Neural cell (in vitro differentiated cells): ENCODE measurements at regions not wholly inside any gene's neighbourhood (a gene's known extent, or its start where the extent isn't known, plus 50 kb on each side); places are given as distances from the start of the nearest gene placed in this dataset.

Experiments
- H2AFZ ChIP-seq: fragments of 200-600, 300-800 bp; sonication (generic), shearing (Covaris generic); 2 replicates; pipeline ENCODE4 v1.6.0; 2014; ENCODE audit warnings: low read depth, mild to moderate bottlenecking, antibody characterized with exemption, low read length, moderate library complexity
- H3F3A ChIP-seq: fragments of 200-600 bp; shearing (Covaris generic); 2 replicates; pipeline ENCODE4 v1.6.1; 2016; ENCODE audit warnings: mild to moderate bottlenecking, moderate library complexity, mixed read lengths, antibody characterized with exemption, low read length; ENCODE audit not compliant: insufficient read depth, poor library complexity, severe bottlenecking
- H3K27ac ChIP-seq: fragments of 200-600, 300-800 bp; sonication (generic), shearing (Covaris generic); 2 replicates; pipeline ENCODE4 v1.5.1; 2014; ENCODE audit warnings: mild to moderate bottlenecking, low read length, moderate library complexity
- H3K27me3 ChIP-seq: fragments of 300-800, 200-600 bp; sonication (generic), shearing (Covaris generic); 2 replicates; pipeline ENCODE4 v1.6.0; 2014; ENCODE audit warnings: mild to moderate bottlenecking, low read depth, low read length, moderate library complexity; ENCODE audit not compliant: insufficient read depth
- H3K36me3 ChIP-seq: fragments of 300-800, 200-600 bp; sonication (generic), shearing (Covaris generic); 2 replicates; pipeline ENCODE4 v1.5.1; 2014; ENCODE audit warnings: mild to moderate bottlenecking, antibody characterized with exemption, low read length, moderate library complexity; ENCODE audit not compliant: insufficient read depth
- H3K4me2 ChIP-seq: fragments of 300-800, 200-600 bp; sonication (generic), shearing (Covaris generic); 2 replicates; pipeline ENCODE4 v1.6.0; 2014; ENCODE audit warnings: mild to moderate bottlenecking, low read length
- H3K4me3 ChIP-seq: fragments of 300-800, 200-600 bp; sonication (generic), shearing (Covaris generic); 2 replicates; pipeline ENCODE4 v1.5.1; 2014; ENCODE audit warnings: mild to moderate bottlenecking, low read length, moderate library complexity
- H3K79me2 ChIP-seq: fragments of 200-600 bp; shearing (Covaris generic); replicated peaks from 2 replicates; pipeline ENCODE4 v1.6.0; 2014; ENCODE audit warnings: mild to moderate bottlenecking, low read length, moderate library complexity; ENCODE audit not compliant: insufficient read depth
- H3K9ac ChIP-seq: fragments of 300-800, 200-600 bp; sonication (generic), shearing (Covaris generic); 2 replicates; pipeline ENCODE4 v1.6.1; 2016; ENCODE audit warnings: mild to moderate bottlenecking, low read length, mixed read lengths
- H3K9me2 ChIP-seq: fragments of 200-600 bp; shearing (Covaris generic); 2 replicates; pipeline ENCODE4 v1.6.1; 2016; ENCODE audit warnings: mild to moderate bottlenecking, low read length, mixed read lengths; ENCODE audit not compliant: insufficient read depth
- H3K9me3 ChIP-seq: fragments of 200-600, 300-800 bp; sonication (generic), shearing (Covaris generic); 2 replicates; pipeline ENCODE4 v1.6.1; 2016; ENCODE audit warnings: mild to moderate bottlenecking, mixed run types, low read length, moderate library complexity, mixed read lengths
- H4K20me1 ChIP-seq: fragments of 200-600 bp; shearing (Covaris generic); 2 replicates; pipeline ENCODE4 v1.6.1; 2016; ENCODE audit warnings: mild to moderate bottlenecking, mixed run types; ENCODE audit not compliant: insufficient read depth
- CTCF ChIP-seq: fragments of 450-650 bp; IDR thresholded peaks from 2 replicates; pipeline ENCODE4 v1.5.1; 2014; ENCODE audit warnings: antibody characterized with exemption, mild to moderate bottlenecking, moderate library complexity; ENCODE audit not compliant: poor library complexity, severe bottlenecking
- EP300 ChIP-seq: fragments of 450-650 bp; conservative IDR thresholded peaks from 2 replicates; pipeline ENCODE4 v1.6.1; 2014; ENCODE audit warnings: antibody characterized with exemption, mild to moderate bottlenecking, moderate library complexity; ENCODE audit not compliant: poor library complexity, severe bottlenecking
- EZH2 ChIP-seq: fragments of 200-600, 300-800 bp; shearing (Covaris generic), sonication (generic); IDR thresholded peaks from 2 replicates; pipeline ENCODE4 v1.6.1; 2014; ENCODE audit warnings: antibody characterized with exemption, low read length, borderline replicate concordance, mild to moderate bottlenecking; ENCODE audit not compliant: insufficient read depth, poor library complexity, severe bottlenecking
- MXI1 ChIP-seq: fragments of 450-650 bp; conservative IDR thresholded peaks from 2 replicates; pipeline ENCODE4 v1.6.1; 2014; ENCODE audit warnings: antibody characterized with exemption, mild to moderate bottlenecking; ENCODE audit not compliant: poor library complexity, severe bottlenecking
- POLR2AphosphoS5 ChIP-seq: IDR thresholded peaks from 2 replicates; pipeline ENCODE4 v1.6.1; 2012
- RAD21 ChIP-seq: fragments of 450-650 bp; conservative IDR thresholded peaks from 2 replicates; pipeline ENCODE4 v1.6.1; 2014; ENCODE audit warnings: antibody characterized with exemption, mild to moderate bottlenecking, moderate library complexity
- REST ChIP-seq: IDR thresholded peaks from 2 replicates; pipeline ENCODE4 v1.6.1; 2012; ENCODE audit warnings: borderline replicate concordance
- SMC3 ChIP-seq: fragments of 450-650 bp; conservative IDR thresholded peaks from 2 replicates; pipeline ENCODE4 v1.6.1; 2014; ENCODE audit warnings: antibody characterized with exemption, mild to moderate bottlenecking, moderate library complexity; ENCODE audit not compliant: poor library complexity
- TAF1 ChIP-seq: IDR thresholded peaks from 2 replicates; pipeline ENCODE4 v1.6.1; 2012; ENCODE audit warnings: low read depth

- no peaks in the 10 kb centered on the region for H3K27me3 ChIP-seq
- H3F3A ChIP-seq = no peaks in the 10 kb centered on the region
- no peak overlapping the region for H3K27ac ChIP-seq
- no peaks in the 10 kb centered on the region for H3K79me2 ChIP-seq
- no peak overlapping the region for H3K9ac ChIP-seq
- no peaks in the 10 kb centered on the region for H4K20me1 ChIP-seq
- H3K36me3 ChIP-seq = no peaks in the 10 kb centered on the region
- H3K4me3 ChIP-seq = no peak overlapping the region
- H3K4me2 ChIP-seq = no peak overlapping the region
- H3K9me2 ChIP-seq = no peaks in the 10 kb centered on the region
- TF ChIP-seq TAF1 (no peak), REST (no peak), RAD21 (no peak), EZH2 (no peak), MXI1 (no peak), CTCF (no peak), EP300 (no peak), POLR2AphosphoS5 (no peak), SMC3 (no peak)
- no peaks in the 10 kb centered on the region for H3K9me3 ChIP-seq
- no peak overlapping the region for H2AFZ ChIP-seq
Measured at GRCh38 chr6:3961581-3962215, 112.5 kb downstream of the FAM50B start.

GRCh38 chr6:3962291-3963280 is 113.4 kb downstream of the FAM50B start:
- Histone ChIP-seq H3K9ac (no peak overlapping the region), H4K20me1 (no peaks in the 10 kb centered on the region), H3K36me3 (no peaks in the 10 kb centered on the region), H3K4me2 (no peak overlapping the region), H3K27me3 (no peaks in the 10 kb centered on the region), H2AFZ (no peak overlapping the region), H3K4me3 (no peak overlapping the region), H3K79me2 (no peaks in the 10 kb centered on the region), H3K9me3 (no peaks in the 10 kb centered on the region), H3F3A (no peaks in the 10 kb centered on the region), H3K9me2 (no peaks in the 10 kb centered on the region), H3K27ac (no peak overlapping the region)
- no peak for TF ChIP-seq POLR2AphosphoS5
- no peak for TF ChIP-seq REST
- TF ChIP-seq SMC3 = no peak
- TF ChIP-seq TAF1 = no peak
- no peak for TF ChIP-seq EP300
- TF ChIP-seq CTCF = no peak
- no peak for TF ChIP-seq MXI1
